ENCODE measurements at regions not wholly inside any gene's neighbourhood (a gene's known extent, or its start where the extent isn't known, plus 50 kb on each side); places are given as distances from the start of the nearest gene placed in this dataset.

GRCh38 chr2:177328056-177328455 is 63.5 kb upstream of the NFE2L2 start:
- intact Hi-C loops (cut with micrococcal nuclease; ENCODE audit: unreplicated experiment), result no loop called here
- BruUV-seq (replicated peaks), result no TSS peak
- H3K4me3 ChIP-seq (ENCODE audit: low read depth in 2 of 2, low read length in 2 of 2), result no peak overlapping the region
- no peaks in the 10 kb centered on the region for H3K27me3 ChIP-seq (ENCODE audit: control insufficient read depth, insufficient read depth, low read length)
- TF ChIP-seq REST (IDR thresholded peaks at IDR 0.05; ENCODE audit: insufficient read depth in 1 of 2, low read depth in 2 of 2, low read length in 1 of 2) (no peak), POLR2AphosphoS5 (IDR thresholded peaks at IDR 0.05; ENCODE audit: low read depth, low read length) (no peak), SIN3A (IDR thresholded peaks at IDR 0.05; ENCODE audit: borderline replicate concordance, insufficient read depth, low read depth, low read length) (no peak), CTCF (IDR thresholded peaks at IDR 0.05) (no peak), TCF7L2 (IDR thresholded peaks at IDR 0.05; ENCODE audit: low read depth, low read length) (no peak)
- DNase-seq (ENCODE audit: low read depth, low spot score) (no peak), ATAC-seq (no peak)
- H3K27ac ChIP-seq (ENCODE audit: low read length), result no peak overlapping the region
- H3K4me1 ChIP-seq (ENCODE audit: control insufficient read depth, insufficient read depth, low read length), result peaks cover 14% of the 10 kb centered on the region
- ChIA-PET CTCF (no interaction called here), POLR2A (no interaction called here)
- H3K9me3 ChIP-seq (ENCODE audit: control insufficient read depth, insufficient read depth, low read depth, low read length), result no peaks in the 10 kb centered on the region
- in situ Hi-C loops (cut with HindIII; ENCODE audit: low pct_unique_long_range_greater_than_20kb, low sequenced_read_pairs), result no loop called here
- H3K36me3 ChIP-seq (ENCODE audit: control insufficient read depth, insufficient read depth, low read length), result no peaks in the 10 kb centered on the region

- H3K36me3 ChIP-seq (ENCODE audit: control insufficient read depth, insufficient read depth, low read length), result no peaks in the 10 kb centered on the region
- peaks cover 16% of the 10 kb centered on the region for H3K4me1 ChIP-seq (ENCODE audit: control insufficient read depth, insufficient read depth, low read length)
- ChIA-PET CTCF (no interaction called here), POLR2A (no interaction called here)
- H3K9me3 ChIP-seq (ENCODE audit: control insufficient read depth, insufficient read depth, low read depth, low read length), result no peaks in the 10 kb centered on the region
- DNase-seq (ENCODE audit: low read depth, low spot score) (no peak), ATAC-seq (no peak)
- in situ Hi-C loops (cut with HindIII; ENCODE audit: low pct_unique_long_range_greater_than_20kb, low sequenced_read_pairs), result no loop called here
- no peak overlapping the region for H3K27ac ChIP-seq (ENCODE audit: low read length)
- TF ChIP-seq SIN3A (IDR thresholded peaks at IDR 0.05; ENCODE audit: borderline replicate concordance, insufficient read depth, low read depth, low read length) (no peak), REST (IDR thresholded peaks at IDR 0.05; ENCODE audit: insufficient read depth in 1 of 2, low read depth in 2 of 2, low read length in 1 of 2) (no peak), POLR2AphosphoS5 (IDR thresholded peaks at IDR 0.05; ENCODE audit: low read depth, low read length) (no peak), CTCF (IDR thresholded peaks at IDR 0.05) (no peak), TCF7L2 (IDR thresholded peaks at IDR 0.05; ENCODE audit: low read depth, low read length) (no peak)
- no peak overlapping the region for H3K4me3 ChIP-seq (ENCODE audit: low read depth in 2 of 2, low read length in 2 of 2)
- no peaks in the 10 kb centered on the region for H3K27me3 ChIP-seq (ENCODE audit: control insufficient read depth, insufficient read depth, low read length)
- BruUV-seq (replicated peaks), result no TSS peak
- intact Hi-C loops (cut with micrococcal nuclease; ENCODE audit: unreplicated experiment), result no loop called here
Observed at GRCh38 chr2:177329064-177329463, 63.5 kb upstream of the AGPS start.
